AG04450 (cell line): ENCODE measurements at regions not wholly inside any gene's neighbourhood (a gene's known extent, or its start where the extent isn't known, plus 50 kb on each side); places are given as distances from the start of the nearest gene placed in this dataset.

ENCODE experiments used
- CTCF ChIA-PET: fragments of 300-600, 350-600 bp; formaldehyde crosslinking; extraction: SDS; loops from one replicate; lab custom pipeline; 2022; ENCODE audit warnings: antibody characterized with exemption, inconsistent platforms; lab: Charles Lee
- POLR2A ChIA-PET: fragments of 350-600 bp; formaldehyde crosslinking; extraction: SDS; loops from one replicate; lab custom pipeline; 2021; ENCODE audit warnings: antibody characterized with exemption, inconsistent platforms; lab: Yijun Ruan, JAX
- DNase-seq: peaks from one replicate; pipeline ENCODE4 v3.0.0-alpha.2; 2011; ENCODE audit warnings: low read depth, low spot score
- H3K27ac ChIP-seq: one replicate; pipeline ENCODE4 v1.5.1; 2012; ENCODE audit warnings: low read depth, low read length, control low read depth
- H3K27me3 ChIP-seq: one replicate; pipeline ENCODE4 v1.6.0; 2012; ENCODE audit warnings: low read length; ENCODE audit not compliant: control insufficient read depth, insufficient read depth
- H3K4me3 ChIP-seq: 2 replicates; pipeline ENCODE4 v1.5.1; 2011; ENCODE audit warnings: mild to moderate bottlenecking, low read depth, low read length, control low read depth
- H3K9me3 ChIP-seq: 2 replicates; pipeline ENCODE4 v1.5.1; 2012; ENCODE audit warnings: low read length; ENCODE audit not compliant: control insufficient read depth, insufficient read depth
- CTCF ChIP-seq: IDR thresholded peaks from 2 replicates; pipeline ENCODE4 v1.5.1; 2011; ENCODE audit warnings: low read depth, low read length, control low read depth, inconsistent platforms

GRCh38 chr15:47622055-47622454 is 95.2 kb upstream of the SEMA6D start:
- CTCF ChIA-PET, result interaction anchor here (0.5 to 0.9 kb wide), 2 partner anchors 23 to 1650 kb away, joined by 3 read pairs; no protein-coding TSS in a partner anchor
- no peak overlapping the region for H3K27ac ChIP-seq

GRCh38 chr15:47624503-47624902 is 92.8 kb upstream of the SEMA6D start:
- Histone ChIP-seq H3K27ac (no peak overlapping the region), H3K4me3 (no peak overlapping the region), H3K27me3 (no peaks in the 10 kb centered on the region), H3K9me3 (no peaks in the 10 kb centered on the region)
- DNase-seq, result no peak
- CTCF ChIA-PET, result no interaction called here
- TF ChIP-seq CTCF, result no peak
- POLR2A ChIA-PET, result no interaction called here

More at GRCh38 chr15:47622055-47622454, 95.2 kb upstream of the SEMA6D start:
- no peak for TF ChIP-seq CTCF
- Histone ChIP-seq H3K4me3 (no peak overlapping the region), H3K27me3 (no peaks in the 10 kb centered on the region), H3K9me3 (no peaks in the 10 kb centered on the region)
- POLR2A ChIA-PET, result no interaction called here
- no peak for DNase-seq

GRCh38 chr15:47639042-47639441 is 78.3 kb upstream of the SEMA6D start:
- Histone ChIP-seq H3K4me3 (no peak overlapping the region), H3K27me3 (peaks cover 2% of the 10 kb centered on the region), H3K27ac (no peak overlapping the region), H3K9me3 (no peaks in the 10 kb centered on the region)
- ChIA-PET POLR2A (no interaction called here), CTCF (no interaction called here)
- no peak for DNase-seq
- no peak for TF ChIP-seq CTCF

GRCh38 chr15:47640079-47640478 is 77.2 kb upstream of the SEMA6D start:
- H3K9me3 ChIP-seq, result no peaks in the 10 kb centered on the region
- ChIA-PET POLR2A (no interaction called here), CTCF (no interaction called here)
- H3K27ac ChIP-seq, result no peak overlapping the region
- no peak overlapping the region for H3K4me3 ChIP-seq
- TF ChIP-seq CTCF, result no peak
- no peak for DNase-seq
- peaks cover 2% of the 10 kb centered on the region for H3K27me3 ChIP-seq

GRCh38 chr15:47640901-47641300 is 76.4 kb upstream of the SEMA6D start:
- POLR2A ChIA-PET, result no interaction called here
- CTCF ChIA-PET, result no interaction called here

More at GRCh38 chr15:47640901-47641300, 76.4 kb upstream of the SEMA6D start:
- H3K27me3 ChIP-seq, result peaks cover 2% of the 10 kb centered on the region
- no peak for DNase-seq
- no peak overlapping the region for H3K4me3 ChIP-seq
- no peaks in the 10 kb centered on the region for H3K9me3 ChIP-seq
- no peak overlapping the region for H3K27ac ChIP-seq
- no peak for TF ChIP-seq CTCF
